GM18868 (cell line): ENCODE measurements at regions not wholly inside any gene's neighbourhood (a gene's known extent, or its start where the extent isn't known, plus 50 kb on each side); places are given as distances from the start of the nearest gene placed in this dataset.
"Not testable (repeated sequence)": the region's sequence is repeated elsewhere in the genome, so short reads cannot be mapped to it uniquely, and the experiment has no call there.

Experiments
- ATAC-seq: cut with Tn5 transposase; IDR thresholded peaks from one replicate; pipeline ENCODE4 v1.9.1; 2021; ENCODE audit warnings: mild to moderate bottlenecking, moderate library complexity; ENCODE audit not compliant: unreplicated experiment

GRCh38 chr5:167415779-167416746 lies 875.4 kb upstream of the WWC1 start:
- no peak for ATAC-seq

DNA sequence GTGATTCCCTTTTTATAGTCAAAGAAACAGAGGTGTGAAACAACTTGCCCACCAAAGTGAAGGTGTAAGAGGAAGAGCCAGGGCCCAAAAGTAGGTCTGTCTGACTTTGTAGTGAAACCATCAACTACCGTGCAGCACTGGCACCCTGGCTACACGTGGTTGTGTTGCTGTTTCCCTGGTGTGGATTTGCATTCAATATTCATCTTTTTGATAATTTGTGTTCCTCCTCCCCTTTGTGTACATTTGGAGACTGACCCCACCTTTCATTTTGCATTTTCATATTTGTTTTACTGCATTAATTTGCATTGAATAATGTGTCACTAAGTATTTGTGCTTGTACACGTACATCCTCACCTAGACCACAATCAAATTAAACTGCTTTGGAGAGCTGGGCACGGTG lies 873.8 kb upstream of the WWC1 start:
- ATAC-seq: no peak

- ATAC-seq: no peak
Measured at GRCh38 chr5:167425161-167425560, 866.3 kb upstream of the WWC1 start.

DNA sequence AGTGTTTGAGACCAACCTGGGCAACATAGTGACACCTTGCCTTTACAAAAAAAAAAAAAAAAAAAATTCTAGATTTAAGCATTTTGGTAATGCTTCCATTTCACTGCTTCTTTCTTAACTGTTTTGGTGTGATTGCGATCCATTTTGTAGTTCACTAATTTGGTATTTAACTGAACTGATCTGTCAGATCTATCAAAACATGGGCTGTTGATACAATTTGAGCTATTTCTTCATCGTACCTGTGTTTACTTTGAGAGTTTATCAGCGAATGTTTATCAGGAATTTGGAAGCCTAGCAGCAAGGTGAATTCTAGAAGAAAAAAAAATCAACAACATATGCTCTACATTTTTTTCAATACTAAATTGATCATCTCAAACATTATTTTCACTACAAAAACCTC lies 864.9 kb upstream of the WWC1 start:
- ATAC-seq: no peak

DNA sequence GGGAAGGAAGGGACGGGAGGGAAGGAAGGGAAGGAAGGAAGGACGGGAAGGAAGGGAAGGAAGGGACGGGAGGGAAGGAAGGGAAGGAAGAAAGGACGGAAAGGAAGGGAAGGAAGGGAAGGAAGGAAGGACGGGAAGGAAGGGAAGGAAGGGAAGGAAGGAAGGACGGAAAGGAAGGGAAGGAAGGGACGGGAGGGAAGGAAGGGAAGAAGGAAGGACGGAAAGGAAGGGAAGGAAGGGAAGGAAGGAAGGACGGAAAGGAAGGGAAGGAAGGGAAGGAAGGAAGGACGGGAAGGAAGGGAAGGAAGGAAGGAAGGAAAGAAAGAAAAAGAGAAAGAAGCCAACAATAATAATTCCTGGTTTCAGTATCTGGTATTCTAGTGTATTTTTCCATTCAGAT lies 863.8 kb upstream of the WWC1 start:
- not testable (repeated sequence) for ATAC-seq

DNA sequence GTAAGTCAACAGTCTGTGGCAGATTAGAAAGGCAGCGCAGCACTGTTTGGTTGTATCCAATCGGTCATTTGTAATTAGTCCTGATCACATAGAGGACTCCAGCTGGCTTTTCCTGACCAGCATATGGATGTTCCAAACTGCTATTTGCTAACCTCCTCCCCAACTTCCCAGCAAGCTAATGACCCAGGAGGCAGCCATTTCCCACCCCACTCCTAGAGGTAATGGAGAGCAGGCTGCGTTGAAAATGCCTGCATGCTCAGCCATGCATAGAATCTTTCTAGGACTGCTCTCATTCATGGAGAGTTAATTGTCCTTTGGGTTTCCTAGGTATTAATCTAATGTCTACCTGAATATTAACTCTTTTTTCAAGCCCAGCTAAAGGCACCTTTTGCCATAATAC lies 850.6 kb upstream of the WWC1 start:
- no peak for ATAC-seq

DNA sequence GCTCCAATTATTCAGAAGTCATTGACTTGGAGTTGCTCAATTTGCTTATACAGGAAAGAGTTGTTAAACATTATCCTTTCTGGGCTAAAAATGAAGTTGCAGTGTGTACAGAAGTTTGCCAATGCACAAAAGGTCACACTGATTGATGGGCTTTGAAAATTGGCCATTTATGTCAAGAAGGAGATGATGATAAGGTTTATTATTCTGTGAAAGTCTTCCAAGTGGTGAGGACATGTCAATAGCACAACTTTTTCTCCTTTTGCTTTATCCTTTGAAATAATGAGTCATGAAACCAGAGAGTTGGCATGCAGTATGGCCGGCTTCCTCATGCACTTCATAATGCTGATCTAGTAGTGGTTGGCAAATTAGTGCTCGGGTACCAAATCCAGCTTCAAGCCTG lies 848.5 kb upstream of the WWC1 start:
- ATAC-seq: no peak

DNA sequence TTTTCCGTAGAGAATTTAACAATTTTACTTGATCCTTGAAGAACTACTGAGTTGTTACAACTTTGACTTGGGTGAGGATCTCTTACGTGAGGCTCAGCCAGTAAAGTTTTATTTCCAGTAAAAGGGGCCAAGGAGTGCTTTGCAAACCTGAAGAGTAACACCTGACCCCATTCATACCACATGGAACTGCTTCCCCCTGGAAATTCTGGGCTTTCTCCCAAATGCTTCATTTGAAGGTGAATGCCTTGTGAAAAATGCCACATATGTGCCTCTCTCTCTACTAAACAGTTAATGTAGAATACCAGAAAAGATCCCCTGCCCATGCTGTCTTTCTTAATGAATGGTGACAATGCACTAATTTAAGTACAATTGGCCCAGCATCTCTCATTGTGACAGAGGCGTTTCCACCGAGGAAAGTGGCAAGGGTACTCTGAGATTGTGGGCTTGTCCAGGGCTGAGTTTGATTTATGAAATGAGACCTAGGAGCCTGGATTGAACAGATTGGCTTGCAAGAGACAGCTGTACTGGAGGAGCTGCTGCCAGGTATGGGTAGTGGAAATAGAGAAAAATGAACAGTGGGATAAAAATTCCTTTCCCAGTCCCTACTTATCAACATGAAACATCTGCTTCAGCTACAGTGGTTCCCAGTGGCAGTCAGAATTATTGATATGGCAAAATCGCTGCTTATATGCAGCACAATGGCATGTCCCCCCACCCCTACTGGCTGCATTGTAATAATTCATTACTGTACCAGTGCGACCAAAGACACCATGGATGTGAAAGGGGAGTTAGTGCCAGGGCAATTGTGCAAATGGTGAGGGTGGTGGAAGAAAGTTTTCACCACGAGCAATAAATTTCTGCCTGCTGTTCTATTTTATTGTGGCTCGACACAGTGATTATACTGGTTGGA lies 843.7 kb upstream of the WWC1 start:
- no peak for ATAC-seq

GRCh38 chr5:167448376-167448775 lies 843.1 kb upstream of the WWC1 start:
- no peak for ATAC-seq

GRCh38 chr5:167451076-167451475 lies 840.4 kb upstream of the WWC1 start:
- peak; percentile 39 for ATAC-seq

DNA sequence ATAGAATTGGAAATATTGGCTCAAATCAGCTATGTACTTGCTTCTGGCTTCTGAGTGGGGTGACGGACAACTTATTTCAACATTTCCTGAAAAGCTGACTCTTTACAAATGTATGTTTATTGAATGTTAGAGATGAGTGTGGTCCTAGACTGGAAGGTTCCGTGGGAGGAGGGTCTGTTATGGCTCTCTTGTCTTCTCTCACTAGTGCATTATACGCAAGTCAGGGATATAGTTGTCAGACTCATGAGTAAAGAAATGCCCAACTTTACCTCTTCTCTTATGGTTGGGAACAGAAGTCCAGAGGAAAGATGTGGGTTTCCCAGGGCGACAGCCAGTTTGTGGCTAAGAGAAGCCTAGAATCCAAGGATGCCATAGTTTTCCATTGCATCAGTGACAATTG lies 839.3 kb upstream of the WWC1 start:
- no peak for ATAC-seq

DNA sequence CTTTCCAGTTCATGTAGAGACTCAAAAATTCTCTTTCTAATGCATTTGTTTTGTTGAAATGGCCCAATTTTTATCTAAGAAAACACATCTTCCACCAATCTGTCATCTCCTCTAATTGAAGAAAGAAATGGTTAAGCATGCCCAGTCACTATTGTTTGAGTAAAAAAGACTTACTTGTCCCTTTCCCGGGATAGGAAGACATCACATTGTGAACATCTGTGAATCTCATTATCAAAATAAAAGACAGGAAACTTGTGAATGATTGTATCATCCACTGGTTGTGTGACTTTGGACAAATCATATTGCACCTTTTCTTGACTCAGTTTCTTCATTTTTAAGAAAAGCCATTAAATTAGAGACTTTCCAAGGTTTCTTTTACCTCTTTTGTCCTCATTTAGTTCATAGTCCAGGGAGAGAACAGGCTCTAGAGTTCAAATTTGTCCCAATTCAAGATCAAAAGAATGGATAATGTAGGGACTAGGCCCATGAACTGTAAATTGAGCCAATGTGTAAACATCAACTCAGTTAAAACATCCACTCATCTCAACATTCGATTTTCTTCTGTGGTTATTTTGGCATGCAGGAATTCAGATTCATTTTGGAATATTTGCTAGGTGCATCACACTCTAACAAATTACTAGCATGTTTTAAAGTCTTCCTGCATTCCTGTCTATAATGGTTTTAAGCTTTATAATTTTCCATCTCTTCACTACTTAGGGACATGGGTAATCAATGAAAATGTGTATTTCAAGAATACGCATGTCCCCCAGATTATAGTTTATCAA lies 838.0 kb upstream of the WWC1 start:
- ATAC-seq: no peak

DNA sequence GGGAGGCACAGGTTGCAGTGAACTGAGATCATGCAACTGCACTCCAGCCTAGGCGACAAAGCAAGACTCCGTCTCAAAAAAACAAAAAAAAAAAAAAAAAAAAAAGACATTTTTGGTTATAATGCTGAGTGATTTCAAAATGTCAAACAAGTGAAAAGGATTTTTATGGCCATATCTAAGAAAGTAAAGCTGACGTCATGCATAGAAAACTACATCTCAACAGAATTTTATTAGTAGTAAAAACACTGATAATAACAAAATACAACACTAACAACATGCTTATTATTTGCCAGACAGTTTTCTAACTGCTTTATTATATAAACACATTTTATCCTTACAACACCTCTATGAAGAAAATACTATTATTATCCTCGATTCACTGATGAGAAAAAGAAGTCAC lies 833.0 kb upstream of the WWC1 start:
- no peak for ATAC-seq

DNA sequence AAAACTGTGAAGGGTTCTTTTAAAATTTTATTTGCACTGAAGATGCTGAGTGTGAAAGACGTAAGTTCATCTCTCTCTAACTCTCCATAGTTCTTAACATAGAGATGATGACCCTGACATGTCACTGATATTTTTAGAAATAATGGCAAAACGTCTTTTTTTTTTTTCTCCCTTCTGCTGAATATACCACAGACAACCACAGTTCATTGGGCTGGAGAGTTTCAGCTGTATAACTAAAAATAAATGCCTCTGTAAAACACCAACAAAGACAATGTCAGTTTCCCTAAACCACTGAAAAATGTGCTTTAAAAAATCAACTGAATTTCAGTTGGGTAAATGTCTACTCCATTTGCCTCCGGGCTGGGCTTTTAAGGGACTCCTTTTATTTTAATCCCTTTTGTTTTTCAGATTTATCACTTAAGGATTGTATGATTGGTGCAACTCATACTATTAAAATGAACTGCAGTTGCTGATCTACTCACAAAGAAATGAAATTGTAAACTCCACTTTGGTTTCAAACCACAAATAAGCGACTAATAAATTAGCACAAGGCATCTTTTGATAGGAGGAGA lies 830.9 kb upstream of the WWC1 start:
- peak; percentile 63 for ATAC-seq

DNA sequence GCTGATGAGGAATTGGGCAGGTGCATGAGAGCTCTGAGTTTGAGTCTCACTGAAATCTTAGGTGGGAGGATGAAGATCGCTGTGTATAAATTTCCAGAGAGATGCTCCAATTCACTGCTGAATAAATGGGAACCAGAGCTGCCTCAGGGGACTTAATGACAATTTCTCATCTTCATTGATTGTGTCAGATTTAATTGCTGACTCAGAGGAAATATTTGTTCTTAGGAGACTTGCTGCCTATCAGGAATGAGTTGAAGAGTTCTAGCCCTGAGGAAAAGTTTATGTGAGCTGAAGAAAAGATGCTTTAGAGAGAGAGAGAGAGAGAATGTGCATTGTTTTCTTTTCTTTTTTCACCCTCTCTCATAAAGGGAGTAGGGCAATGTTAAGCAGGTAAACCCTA lies 827.5 kb upstream of the WWC1 start:
- ATAC-seq: no peak

- no peak for ATAC-seq
Measured at GRCh38 chr5:167466992-167467391, 824.5 kb upstream of the WWC1 start.

- no peak for ATAC-seq
Measured at GRCh38 chr5:167472566-167473108, 818.8 kb upstream of the WWC1 start.

GRCh38 chr5:167478188-167478587 lies 813.3 kb upstream of the WWC1 start:
- ATAC-seq: no peak

- ATAC-seq: no peak
Measured at GRCh38 chr5:167479779-167480178, 811.7 kb upstream of the WWC1 start.

GRCh38 chr5:167481345-167481744 lies 810.1 kb upstream of the WWC1 start:
- no peak for ATAC-seq
